ENCODE measurements at regions not wholly inside any gene's neighbourhood (a gene's known extent, or its start where the extent isn't known, plus 50 kb on each side); places are given as distances from the start of the nearest gene placed in this dataset.

GRCh38 chr1:233780049-233780448, 124.4 kb upstream of the SLC35F3 start:
- 85% methylated on average over 2 of the region's 2 CpGs for WGBS (ENCODE audit: insufficient coverage, low coverage, low lambda C conversion rate, missing lambda C conversion rate)
- Histone ChIP-seq H3K4me1 (no peaks in the 10 kb centered on the region), H3K27ac (no peak overlapping the region), H3K4me3 (no peak overlapping the region), H3K36me3 (no peaks in the 10 kb centered on the region), H3K9me3 (no peaks in the 10 kb centered on the region), H3K27me3 (no peaks in the 10 kb centered on the region)
- intact Hi-C loops (cut with DNase I): no loop called here
- no peak for DNase-seq
- TF ChIP-seq POLR2A (IDR thresholded peaks at IDR 0.05): no peak
- no peak for TF ChIP-seq CTCF (IDR thresholded peaks at IDR 0.05)
- no peak for ATAC-seq

- no peaks in the 10 kb centered on the region for H3K9me3 ChIP-seq
- WGBS (ENCODE audit: insufficient coverage, low coverage, low lambda C conversion rate, missing lambda C conversion rate): 76% methylated on average over 9 of the region's 9 CpGs
- no peaks in the 10 kb centered on the region for H3K27me3 ChIP-seq
- DNase-seq (no peak), ATAC-seq (no peak)
- H3K36me3 ChIP-seq: no peaks in the 10 kb centered on the region
- no peaks in the 10 kb centered on the region for H3K4me1 ChIP-seq
- no peak overlapping the region for H3K4me3 ChIP-seq
- TF ChIP-seq POLR2A (IDR thresholded peaks at IDR 0.05): no peak
- no peak for TF ChIP-seq CTCF (IDR thresholded peaks at IDR 0.05)
- H3K27ac ChIP-seq: no peak overlapping the region
- intact Hi-C loops (cut with DNase I): no loop called here
Measured at GRCh38 chr1:233782937-233783586, 121.4 kb upstream of the SLC35F3 start.

- intact Hi-C loops (cut with DNase I): no loop called here
- TF ChIP-seq CTCF (IDR thresholded peaks at IDR 0.05) (no peak), POLR2A (IDR thresholded peaks at IDR 0.05) (no peak)
- no peak for ATAC-seq
- Histone ChIP-seq H3K4me3 (no peak overlapping the region), H3K4me1 (no peaks in the 10 kb centered on the region), H3K27ac (no peak overlapping the region), H3K27me3 (no peaks in the 10 kb centered on the region), H3K9me3 (no peaks in the 10 kb centered on the region), H3K36me3 (no peaks in the 10 kb centered on the region)
- DNase-seq: no peak
- WGBS (ENCODE audit: insufficient coverage, low coverage, low lambda C conversion rate, missing lambda C conversion rate): 67% methylated on average over 3 of the region's 3 CpGs
Measured at GRCh38 chr1:233787599-233787998, 116.9 kb upstream of the SLC35F3 start.

- no peaks in the 10 kb centered on the region for H3K27me3 ChIP-seq
- DNase-seq: no peak
- no peaks in the 10 kb centered on the region for H3K36me3 ChIP-seq
- ATAC-seq: no peak
- H3K9me3 ChIP-seq: no peaks in the 10 kb centered on the region
- no peak overlapping the region for H3K27ac ChIP-seq
- no peak overlapping the region for H3K4me3 ChIP-seq
- H3K4me1 ChIP-seq: no peaks in the 10 kb centered on the region
- intact Hi-C loops (cut with DNase I): no loop called here
- TF ChIP-seq CTCF (IDR thresholded peaks at IDR 0.05): no peak
- no peak for TF ChIP-seq POLR2A (IDR thresholded peaks at IDR 0.05)
Measured at GRCh38 chr1:233788687-233789086, 115.8 kb upstream of the SLC35F3 start.

- ATAC-seq (no peak), DNase-seq (no peak)
- intact Hi-C loops (cut with DNase I): loop anchor here in 1 of 2 donors (5.0 kb wide), 1 partner anchor 348 kb away; no protein-coding TSS in a partner anchor
- WGBS (ENCODE audit: insufficient coverage, low coverage, low lambda C conversion rate, missing lambda C conversion rate): 57% methylated on average over 3 of the region's 3 CpGs
- no peaks in the 10 kb centered on the region for H3K4me1 ChIP-seq
- no peaks in the 10 kb centered on the region for H3K36me3 ChIP-seq
- H3K27me3 ChIP-seq: no peaks in the 10 kb centered on the region
- H3K9me3 ChIP-seq: no peaks in the 10 kb centered on the region
- no peak overlapping the region for H3K4me3 ChIP-seq
- no peak for TF ChIP-seq POLR2A (IDR thresholded peaks at IDR 0.05)
- TF ChIP-seq CTCF (IDR thresholded peaks at IDR 0.05): no peak
- H3K27ac ChIP-seq: no peak overlapping the region
Measured at GRCh38 chr1:233790121-233790520, 114.4 kb upstream of the SLC35F3 start.
